HCT116 (cell line): ENCODE measurements at regions not wholly inside any gene's neighbourhood (a gene's known extent, or its start where the extent isn't known, plus 50 kb on each side); places are given as distances from the start of the nearest gene placed in this dataset.

Experiments
- CBX3 ChIP-seq: IDR thresholded peaks from 2 replicates; pipeline ENCODE4 v1.6.1; 2012; ENCODE audit warnings: low read depth
- CEBPB ChIP-seq: IDR thresholded peaks from 2 replicates; pipeline ENCODE4 v1.6.1; 2012; ENCODE audit warnings: low read depth
- ELF1 ChIP-seq: IDR thresholded peaks from 2 replicates; pipeline ENCODE4 v1.6.1; 2012; ENCODE audit warnings: low read depth, borderline replicate concordance
- EZH2 ChIP-seq: fragments of 200-600 bp; sonication (generic); IDR thresholded peaks from 2 replicates; pipeline ENCODE4 v1.6.1; 2017; ENCODE audit warnings: antibody characterized with exemption, mixed run types
- EZH2phosphoT487 ChIP-seq: fragments of 200-600 bp; IDR thresholded peaks from 2 replicates; pipeline ENCODE4 v1.6.1; 2018; ENCODE audit warnings: antibody characterized with exemption, borderline replicate concordance
- POLR2A ChIP-seq: IDR thresholded peaks from 2 replicates; pipeline ENCODE4 v1.7.0; 2011; ENCODE audit warnings: borderline replicate concordance; ENCODE audit not compliant: insufficient read depth, insufficient read length; ENCODE audit errors: extremely low read depth
- POLR2AphosphoS5 ChIP-seq: IDR thresholded peaks from 2 replicates; pipeline ENCODE4 v1.6.1; 2011; ENCODE audit warnings: mild to moderate bottlenecking, low read depth, low read length, moderate library complexity
- SIN3A ChIP-seq: IDR thresholded peaks from 2 replicates; pipeline ENCODE4 v1.6.1; 2012; ENCODE audit warnings: low read depth
- SRF ChIP-seq: IDR thresholded peaks from 2 replicates; pipeline ENCODE4 v1.6.1; 2012; ENCODE audit warnings: low read depth
- ZFX ChIP-seq: fragments of 450-650 bp; IDR thresholded peaks from 2 replicates; pipeline ENCODE4 v1.6.1; 2017
- TF ChIP-seq, protein P1 (sequence below), 3 experiments: fragments of 200-600 bp in 1 of 3; sonication (generic) in 1 of 3; IDR thresholded peaks in 2 of 3; conservative IDR thresholded peaks in 1 of 3; 2 replicates each; pipeline ENCODE4 v1.5.1; 2012 to 2017; ENCODE audit warnings: low read depth in 2 of 3, low read length in 2 of 3, antibody characterized with exemption in 1 of 3, borderline replicate concordance in 1 of 3, control low read depth in 1 of 3, mild to moderate bottlenecking in 1 of 3, mixed read lengths in 1 of 3, mixed run types in 1 of 3, moderate library complexity in 1 of 3; ENCODE audit not compliant: insufficient read depth in 1 of 3
- TF ChIP-seq, protein P2 (sequence below): IDR thresholded peaks from 2 replicates; pipeline ENCODE4 v1.6.1; 2012
- TF ChIP-seq, protein P3 (sequence below): IDR thresholded peaks from 2 replicates; pipeline ENCODE4 v1.6.1; 2012

DNA sequence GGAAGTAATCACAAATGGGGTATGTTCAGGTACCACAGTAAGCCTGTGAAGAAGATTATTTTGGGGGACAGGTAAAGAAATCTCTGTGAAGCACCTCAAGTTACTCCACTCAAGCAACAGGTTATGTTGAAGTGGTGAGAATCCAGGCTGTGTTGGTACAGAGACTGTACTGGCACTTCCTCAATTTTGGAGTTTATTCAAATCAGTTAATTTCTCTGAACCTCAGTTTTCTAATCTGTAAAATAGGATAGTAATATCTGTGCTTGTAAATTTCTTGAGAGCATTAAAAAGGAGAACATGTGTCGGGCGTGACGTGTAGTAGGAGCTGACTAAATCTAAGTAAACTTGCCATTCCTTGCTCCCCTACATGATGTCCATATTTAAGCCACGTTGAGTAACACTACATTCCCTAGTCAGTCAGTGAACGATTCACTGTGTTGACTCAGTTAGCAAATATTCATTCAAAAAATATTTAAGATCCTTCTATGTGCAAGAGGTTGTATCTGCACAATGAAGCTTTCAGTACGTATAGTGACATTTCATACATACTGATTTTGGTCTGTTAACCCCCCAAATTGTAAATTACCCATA lies 504.2 kb downstream of the ZEB2 start:
- TF ChIP-seq, protein P1, sequence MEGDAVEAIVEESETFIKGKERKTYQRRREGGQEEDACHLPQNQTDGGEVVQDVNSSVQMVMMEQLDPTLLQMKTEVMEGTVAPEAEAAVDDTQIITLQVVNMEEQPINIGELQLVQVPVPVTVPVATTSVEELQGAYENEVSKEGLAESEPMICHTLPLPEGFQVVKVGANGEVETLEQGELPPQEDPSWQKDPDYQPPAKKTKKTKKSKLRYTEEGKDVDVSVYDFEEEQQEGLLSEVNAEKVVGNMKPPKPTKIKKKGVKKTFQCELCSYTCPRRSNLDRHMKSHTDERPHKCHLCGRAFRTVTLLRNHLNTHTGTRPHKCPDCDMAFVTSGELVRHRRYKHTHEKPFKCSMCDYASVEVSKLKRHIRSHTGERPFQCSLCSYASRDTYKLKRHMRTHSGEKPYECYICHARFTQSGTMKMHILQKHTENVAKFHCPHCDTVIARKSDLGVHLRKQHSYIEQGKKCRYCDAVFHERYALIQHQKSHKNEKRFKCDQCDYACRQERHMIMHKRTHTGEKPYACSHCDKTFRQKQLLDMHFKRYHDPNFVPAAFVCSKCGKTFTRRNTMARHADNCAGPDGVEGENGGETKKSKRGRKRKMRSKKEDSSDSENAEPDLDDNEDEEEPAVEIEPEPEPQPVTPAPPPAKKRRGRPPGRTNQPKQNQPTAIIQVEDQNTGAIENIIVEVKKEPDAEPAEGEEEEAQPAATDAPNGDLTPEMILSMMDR (IDR thresholded peaks at IDR 0.05 in 2 of 3, conservative IDR thresholded peaks at IDR 0.05 in 1 of 3; ENCODE audit: borderline replicate concordance in 1 of 3, insufficient read depth in 1 of 3, low read depth in 2 of 3, low read length in 2 of 3), result no peak
- TF ChIP-seq POLR2A (no peak), EZH2phosphoT487 (no peak), ZFX (no peak), EZH2 (no peak), CBX3 (no peak), SRF (no peak), POLR2AphosphoS5 (no peak), CEBPB (no peak), SIN3A (no peak), ELF1 (no peak)
- TF ChIP-seq, protein P2, sequence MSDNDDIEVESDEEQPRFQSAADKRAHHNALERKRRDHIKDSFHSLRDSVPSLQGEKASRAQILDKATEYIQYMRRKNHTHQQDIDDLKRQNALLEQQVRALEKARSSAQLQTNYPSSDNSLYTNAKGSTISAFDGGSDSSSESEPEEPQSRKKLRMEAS, result no peak
- TF ChIP-seq, protein P3, sequence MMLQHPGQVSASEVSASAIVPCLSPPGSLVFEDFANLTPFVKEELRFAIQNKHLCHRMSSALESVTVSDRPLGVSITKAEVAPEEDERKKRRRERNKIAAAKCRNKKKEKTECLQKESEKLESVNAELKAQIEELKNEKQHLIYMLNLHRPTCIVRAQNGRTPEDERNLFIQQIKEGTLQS, result no peak
